Gastrocnemius medialis (tissue), 4 donors: ENCODE measurements at regions not wholly inside any gene's neighbourhood (a gene's known extent, or its start where the extent isn't known, plus 50 kb on each side); places are given as distances from the start of the nearest gene placed in this dataset.
A peak's percentile ranks its signal among the peaks of the same experiment; 100 is the strongest.
"Not testable (repeated sequence)": the region's sequence is repeated elsewhere in the genome, so short reads cannot be mapped to it uniquely, and the experiment has no call there.

Experiments
- ATAC-seq, 2 donors: fragments of 150-250 bp; one replicate each; pipeline ENCODE4 v1.9.1; 2016
- DNase-seq, 2 donors: peaks; one replicate each; pipeline ENCODE4 v3.0.0-alpha.2; 2019
- H3K27ac ChIP-seq, 4 donors: fragments of 200-600 bp; sonication (generic); 1 replicate in 1 of 4; 2 replicates in 3 of 4; pipeline ENCODE4 v1.5.1; 2016 to 2018; ENCODE audit warnings: mild to moderate bottlenecking in 2 of 4, moderate library complexity in 1 of 4
- H3K27me3 ChIP-seq, 3 donors: fragments of 200-600 bp; sonication (generic) in 2 of 3; 1 replicate in 1 of 3; 2 replicates in 2 of 3; pipeline versions ENCODE4 v1.5.1 to v1.6.0; 2016 to 2019; ENCODE audit warnings: mild to moderate bottlenecking in 1 of 3, moderate library complexity in 1 of 3
- H3K36me3 ChIP-seq, 2 donors: fragments of 200-600 bp; sonication (generic) in 1 of 2; one replicate each; pipeline ENCODE4 v1.5.1; 2017 to 2018
- H3K4me1 ChIP-seq, 2 donors: fragments of 200-600 bp; sonication (generic) in 1 of 2; one replicate each; pipeline ENCODE4 v1.5.1; 2016 to 2017; ENCODE audit warnings: mild to moderate bottlenecking in 2 of 2
- H3K4me3 ChIP-seq, 4 donors: fragments of 200-600 bp; sonication (generic) in 3 of 4; 1 replicate in 1 of 4; 2 replicates in 3 of 4; pipeline ENCODE4 v1.5.1; 2016 to 2019; ENCODE audit warnings: mild to moderate bottlenecking in 2 of 4
- H3K9me3 ChIP-seq, 3 donors: fragments of 200-600 bp; sonication (generic) in 2 of 3; 1 replicate in 1 of 3; 2 replicates in 2 of 3; pipeline ENCODE4 v1.5.1; 2016 to 2019
- POLR2A ChIP-seq, 2 donors: fragments of 450-650 bp; IDR thresholded peaks; one replicate each; pipeline ENCODE4 v1.6.1; 2017; ENCODE audit warnings: antibody characterized with exemption in 2 of 2, mild to moderate bottlenecking in 2 of 2, moderate library complexity in 2 of 2
- in situ Hi-C, 4 donors: fragments of 200-750 bp; cut with MboI; loops; one replicate each; pipeline versions ENCODE4 v1.15.0 to v1.8.0; 2017; ENCODE audit warnings: low sequenced_read_pairs in 4 of 4
- intact Hi-C: fragments of 100-400 bp; cut with DNase I; formaldehyde crosslinking; loops from one replicate; pipeline ENCODE4 v1.15.1; 2023; ENCODE audit warnings: low total_unique reads
- TF ChIP-seq, protein P1 (sequence below), 5 experiments: fragments of 450-650 bp in 3 of 5; fragments of 200-600 bp in 2 of 5; sonication (generic) in 2 of 5; IDR thresholded peaks in 4 of 5; conservative IDR thresholded peaks in 1 of 5; 1 replicate in 4 of 5; 2 replicates in 1 of 5; pipeline ENCODE4 v1.5.1; 2016 to 2019; ENCODE audit warnings: antibody characterized with exemption in 5 of 5, mild to moderate bottlenecking in 3 of 5, moderate library complexity in 3 of 5

DNA sequence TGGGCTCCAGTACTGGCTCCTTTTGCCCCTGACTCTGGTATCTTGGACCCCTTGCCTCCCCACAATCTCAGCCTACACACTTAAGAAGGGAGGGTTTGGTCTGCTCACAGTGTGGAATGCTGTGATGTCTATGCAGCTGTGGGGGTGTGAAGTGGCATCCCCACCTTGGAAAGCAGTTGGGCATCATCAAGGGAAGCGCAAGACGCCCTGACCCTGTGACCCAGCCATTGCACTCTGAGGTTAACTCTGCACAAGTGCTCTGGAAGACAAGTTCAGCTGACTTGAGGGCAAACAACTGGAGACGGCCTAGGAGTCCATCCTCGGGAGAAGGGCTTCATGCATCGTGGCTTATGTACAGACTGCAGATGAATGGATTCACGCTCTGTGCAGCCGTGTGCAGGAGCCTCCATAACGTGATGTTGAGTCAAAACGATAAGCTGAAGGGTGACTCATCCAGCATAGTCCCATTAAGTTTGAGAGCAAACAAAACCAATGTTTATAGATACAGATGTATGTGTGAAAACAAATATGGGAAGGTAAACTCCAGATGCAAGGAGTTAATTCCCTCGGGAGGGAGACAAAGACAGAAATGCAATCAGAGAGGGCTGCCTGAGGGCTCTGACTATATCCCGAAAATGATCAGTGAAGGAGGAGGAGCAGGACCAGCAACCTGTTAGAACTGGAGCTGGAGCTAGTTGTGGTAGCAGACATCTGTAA is 86.8 kb downstream of the LSM3 start:
- H3K4me1 ChIP-seq: peaks cover 0 to 4% of the 10 kb centered on the region in 2 donors
- TF ChIP-seq, protein P1, sequence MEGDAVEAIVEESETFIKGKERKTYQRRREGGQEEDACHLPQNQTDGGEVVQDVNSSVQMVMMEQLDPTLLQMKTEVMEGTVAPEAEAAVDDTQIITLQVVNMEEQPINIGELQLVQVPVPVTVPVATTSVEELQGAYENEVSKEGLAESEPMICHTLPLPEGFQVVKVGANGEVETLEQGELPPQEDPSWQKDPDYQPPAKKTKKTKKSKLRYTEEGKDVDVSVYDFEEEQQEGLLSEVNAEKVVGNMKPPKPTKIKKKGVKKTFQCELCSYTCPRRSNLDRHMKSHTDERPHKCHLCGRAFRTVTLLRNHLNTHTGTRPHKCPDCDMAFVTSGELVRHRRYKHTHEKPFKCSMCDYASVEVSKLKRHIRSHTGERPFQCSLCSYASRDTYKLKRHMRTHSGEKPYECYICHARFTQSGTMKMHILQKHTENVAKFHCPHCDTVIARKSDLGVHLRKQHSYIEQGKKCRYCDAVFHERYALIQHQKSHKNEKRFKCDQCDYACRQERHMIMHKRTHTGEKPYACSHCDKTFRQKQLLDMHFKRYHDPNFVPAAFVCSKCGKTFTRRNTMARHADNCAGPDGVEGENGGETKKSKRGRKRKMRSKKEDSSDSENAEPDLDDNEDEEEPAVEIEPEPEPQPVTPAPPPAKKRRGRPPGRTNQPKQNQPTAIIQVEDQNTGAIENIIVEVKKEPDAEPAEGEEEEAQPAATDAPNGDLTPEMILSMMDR (IDR thresholded peaks at IDR 0.05 in 4 of 5, conservative IDR thresholded peaks at IDR 0.05 in 1 of 5): no peak
- TF ChIP-seq POLR2A (IDR thresholded peaks at IDR 0.05): no peak
- no peaks in the 10 kb centered on the region for H3K36me3 ChIP-seq
- no peaks in the 10 kb centered on the region for H3K9me3 ChIP-seq
- intact Hi-C loops (no loop called here), in situ Hi-C loops (loop anchor here in 2 of 4 donors (10.0 kb wide), 2 partner anchors 61 to 99 kb away; no protein-coding TSS in a partner anchor)
- no peak overlapping the region for H3K27ac ChIP-seq
- no peak for DNase-seq
- no peak for ATAC-seq
- no peak overlapping the region for H3K4me3 ChIP-seq
- H3K27me3 ChIP-seq: no peaks in the 10 kb centered on the region

DNA sequence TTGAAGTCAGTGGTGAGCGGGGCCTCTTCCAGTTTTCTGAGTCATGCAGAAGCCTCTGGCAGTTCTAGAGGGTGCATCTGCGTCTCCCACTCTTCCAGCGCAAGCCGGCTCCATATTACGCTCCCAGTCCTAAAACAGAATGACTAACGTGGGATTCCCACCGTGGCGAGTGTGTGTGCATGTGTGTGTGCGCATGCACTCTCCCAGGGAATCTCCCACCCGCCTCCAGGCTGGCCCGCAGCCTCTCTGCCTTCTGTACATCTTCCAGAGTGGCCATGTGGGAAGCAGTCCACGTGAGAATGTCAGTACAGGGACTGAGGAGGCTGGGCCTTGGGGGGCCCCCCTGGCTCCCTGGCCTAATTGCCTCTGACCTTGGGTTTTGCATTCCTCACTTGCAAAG is 87.7 kb downstream of the LSM3 start:
- intact Hi-C loops: no loop called here

DNA sequence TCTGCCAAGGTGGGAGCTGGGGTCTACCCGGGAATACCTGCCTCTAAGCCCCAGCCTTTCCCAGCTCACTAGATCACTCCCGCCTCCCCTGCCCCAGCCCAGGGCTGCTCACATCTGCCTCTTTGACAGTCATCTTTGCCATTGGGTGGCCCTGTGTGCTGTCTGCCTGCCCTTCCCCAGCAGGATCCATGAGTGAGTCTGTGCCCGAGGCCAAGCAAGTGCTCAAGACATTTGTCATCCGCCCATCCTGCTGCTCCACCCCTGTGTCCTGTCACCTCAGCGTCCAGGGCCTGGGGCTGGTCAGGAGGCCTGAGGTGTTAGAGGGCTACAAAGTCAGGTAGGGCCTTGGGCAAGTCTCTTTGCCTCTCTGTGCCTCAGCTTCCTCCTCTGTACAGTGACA is 89.4 kb downstream of the LSM3 start:
- in situ Hi-C loops: loop anchor here in 2 of 4 donors (10.0 kb wide), 2 partner anchors 63 to 97 kb away; no protein-coding TSS in a partner anchor
- ATAC-seq (no peak), DNase-seq (no peak)
- no peak overlapping the region for H3K4me3 ChIP-seq
- no peaks in the 10 kb centered on the region for H3K27me3 ChIP-seq
- no peaks in the 10 kb centered on the region for H3K4me1 ChIP-seq
- H3K27ac ChIP-seq: no peak overlapping the region
- TF ChIP-seq, protein P1 (IDR thresholded peaks at IDR 0.05 in 4 of 5, conservative IDR thresholded peaks at IDR 0.05 in 1 of 5): no peak
- no peak for TF ChIP-seq POLR2A (IDR thresholded peaks at IDR 0.05)
- intact Hi-C loops: no loop called here
- H3K9me3 ChIP-seq: no peaks in the 10 kb centered on the region
- no peaks in the 10 kb centered on the region for H3K36me3 ChIP-seq

More for the DNA sequence above, 87.7 kb downstream of the LSM3 start:
- in situ Hi-C loops: loop anchor here in 2 of 4 donors (10.0 kb wide), 2 partner anchors 62 to 98 kb away; no protein-coding TSS in a partner anchor
- H3K4me3 ChIP-seq: no peak overlapping the region
- ATAC-seq (no peak), DNase-seq (no peak)
- H3K27me3 ChIP-seq: no peaks in the 10 kb centered on the region
- H3K27ac ChIP-seq: no peak overlapping the region
- H3K9me3 ChIP-seq: no peaks in the 10 kb centered on the region
- no peaks in the 10 kb centered on the region for H3K36me3 ChIP-seq
- peaks cover 0 to 2% of the 10 kb centered on the region in 2 donors for H3K4me1 ChIP-seq
- no peak for TF ChIP-seq POLR2A (IDR thresholded peaks at IDR 0.05)
- TF ChIP-seq, protein P1 (IDR thresholded peaks at IDR 0.05 in 4 of 5, conservative IDR thresholded peaks at IDR 0.05 in 1 of 5): no peak

DNA sequence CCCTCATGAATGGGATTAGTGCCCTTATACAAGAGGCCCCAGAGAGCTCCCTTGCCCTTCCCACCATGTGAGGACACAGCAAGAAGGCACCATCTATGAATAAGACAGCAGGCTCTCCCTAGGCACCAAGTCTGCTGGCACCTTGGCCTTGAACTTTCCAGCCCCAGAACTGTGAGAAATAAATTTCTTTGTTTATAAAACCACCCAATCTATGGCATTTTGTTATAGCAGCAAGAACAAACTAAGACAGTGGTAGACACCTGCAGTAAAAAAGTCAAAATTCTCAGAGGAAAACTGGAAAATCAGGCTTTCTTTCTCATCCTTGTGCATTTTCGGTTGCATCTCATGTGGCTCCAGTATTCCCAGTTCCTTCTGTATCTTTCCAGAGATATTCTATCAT is 90.3 kb downstream of the LSM3 start:
- no peak for TF ChIP-seq POLR2A (IDR thresholded peaks at IDR 0.05)
- TF ChIP-seq, protein P1 (IDR thresholded peaks at IDR 0.05 in 4 of 5, conservative IDR thresholded peaks at IDR 0.05 in 1 of 5): no peak
- ATAC-seq: no peak
- intact Hi-C loops: no loop called here
- Histone ChIP-seq H3K4me3 (no peak overlapping the region), H3K4me1 (no peaks in the 10 kb centered on the region), H3K36me3 (no peaks in the 10 kb centered on the region), H3K27ac (no peak overlapping the region), H3K27me3 (no peaks in the 10 kb centered on the region), H3K9me3 (no peaks in the 10 kb centered on the region)
- DNase-seq: no peak
- in situ Hi-C loops: loop anchor here in 2 of 4 donors (10.0 kb wide), 2 partner anchors 64 to 96 kb away; no protein-coding TSS in a partner anchor

DNA sequence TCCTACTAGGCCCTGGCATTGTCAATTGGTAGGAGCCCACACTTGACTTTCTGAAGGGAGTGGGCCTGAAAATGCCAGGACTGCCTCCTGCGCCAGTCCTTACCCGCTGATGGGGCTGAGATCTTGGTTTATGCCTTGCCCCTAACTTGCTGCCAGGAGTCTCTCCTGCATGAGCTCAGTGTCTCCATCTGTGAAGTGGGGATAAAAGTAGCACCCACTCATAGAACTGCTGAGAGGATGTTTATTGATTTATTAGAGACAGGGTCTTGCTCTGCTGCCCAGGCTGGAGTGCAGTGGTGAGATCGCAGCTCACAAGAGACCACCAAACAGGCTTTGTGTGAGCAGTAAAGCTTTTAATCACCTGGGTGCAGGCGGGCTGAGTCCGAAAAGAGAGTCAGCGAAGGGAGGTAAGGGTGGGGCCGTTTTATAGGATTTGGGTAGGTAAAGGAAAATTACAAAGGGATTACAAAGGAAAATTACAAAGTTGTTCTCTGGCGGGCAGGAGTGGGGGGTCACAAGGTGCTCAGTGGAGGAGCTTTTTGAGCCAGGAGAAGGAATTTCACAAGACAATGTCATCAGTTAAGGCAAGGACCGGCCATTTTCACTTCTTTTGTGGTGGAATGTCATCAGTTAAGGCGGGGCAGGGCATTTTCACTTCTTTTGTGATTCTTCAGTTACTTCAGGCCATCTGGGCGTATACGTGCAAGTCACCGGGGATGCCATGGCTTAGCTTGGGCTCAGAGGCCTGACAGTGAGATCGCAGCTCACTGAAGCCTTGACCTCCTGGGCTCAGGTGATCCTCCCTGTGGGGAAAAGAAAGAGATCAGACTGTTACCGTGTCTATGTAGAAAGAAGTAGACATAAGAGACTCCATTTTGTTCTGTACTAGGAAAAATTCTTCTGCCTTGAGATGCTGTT is 93.7 kb downstream of the LSM3 start:
- H3K36me3 ChIP-seq, ATAC-seq, H3K4me3 ChIP-seq, H3K9me3 ChIP-seq, intact Hi-C loops, H3K27ac ChIP-seq, in situ Hi-C loops, H3K27me3 ChIP-seq, H3K4me1 ChIP-seq: not testable (repeated sequence)
- peak in 1 of 2 donors; percentile 4 for DNase-seq

DNA sequence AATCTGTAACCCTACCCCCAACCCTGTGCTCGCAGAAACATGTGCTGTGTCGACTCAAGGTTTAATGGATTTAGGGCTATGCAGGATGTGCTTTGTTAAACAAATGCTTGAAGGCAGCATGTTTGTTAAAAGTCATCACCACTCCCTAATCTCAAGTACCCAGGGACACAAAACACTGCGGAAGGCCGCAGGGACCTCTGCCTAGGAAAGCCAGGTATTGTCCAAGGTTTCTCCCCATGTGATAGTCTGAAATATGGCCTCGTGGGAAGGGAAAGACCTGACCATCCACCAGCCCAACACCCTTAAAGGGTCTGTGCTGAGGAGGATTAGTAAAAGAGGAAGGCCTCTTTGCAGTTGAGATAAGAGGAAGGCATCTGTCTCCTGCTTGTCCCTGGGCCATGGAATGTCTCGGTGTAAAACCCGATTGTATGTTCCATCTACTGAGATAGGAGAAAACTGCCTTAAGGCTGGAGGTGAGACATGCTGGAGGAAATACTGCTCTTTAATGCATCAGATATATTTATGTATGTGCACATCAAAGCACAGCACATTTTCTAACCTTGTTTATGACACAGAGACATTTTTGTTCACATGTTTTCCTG is 94.4 kb downstream of the LSM3 start:
- in situ Hi-C loops, DNase-seq, H3K27ac ChIP-seq, ATAC-seq, H3K27me3 ChIP-seq, H3K36me3 ChIP-seq, H3K4me3 ChIP-seq, H3K4me1 ChIP-seq, intact Hi-C loops, H3K9me3 ChIP-seq: not testable (repeated sequence)
